Amniotic epithelial cell (primary cell): ENCODE measurements at regions not wholly inside any gene's neighbourhood (a gene's known extent, or its start where the extent isn't known, plus 50 kb on each side); places are given as distances from the start of the nearest gene placed in this dataset.
A peak's percentile ranks its signal among the peaks of the same experiment; 100 is the strongest.

Experiments
- DNase-seq: peaks from one replicate; pipeline ENCODE4 v3.0.0-alpha.2; 2010; ENCODE audit warnings: low read depth

DNA sequence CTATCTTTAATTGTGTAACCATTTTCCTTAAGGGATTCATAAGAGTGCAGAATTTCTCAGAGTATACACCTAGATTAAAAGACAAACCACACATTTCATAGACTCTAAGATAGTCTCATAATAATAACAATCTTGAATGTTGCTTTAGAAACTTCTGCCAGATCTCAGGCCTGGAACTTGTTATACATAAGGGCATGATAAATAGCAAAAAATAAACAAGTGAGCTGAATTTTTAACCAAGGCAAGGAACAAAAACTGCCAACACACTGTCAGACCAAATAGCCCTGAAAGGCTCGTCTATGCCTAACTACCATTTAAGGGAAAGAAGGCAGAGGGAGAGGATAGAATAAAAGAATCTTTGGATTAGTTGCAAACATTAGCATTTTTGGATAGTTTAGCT lies 65.8 kb upstream of the SEMA3C start:
- no peak for DNase-seq

DNA sequence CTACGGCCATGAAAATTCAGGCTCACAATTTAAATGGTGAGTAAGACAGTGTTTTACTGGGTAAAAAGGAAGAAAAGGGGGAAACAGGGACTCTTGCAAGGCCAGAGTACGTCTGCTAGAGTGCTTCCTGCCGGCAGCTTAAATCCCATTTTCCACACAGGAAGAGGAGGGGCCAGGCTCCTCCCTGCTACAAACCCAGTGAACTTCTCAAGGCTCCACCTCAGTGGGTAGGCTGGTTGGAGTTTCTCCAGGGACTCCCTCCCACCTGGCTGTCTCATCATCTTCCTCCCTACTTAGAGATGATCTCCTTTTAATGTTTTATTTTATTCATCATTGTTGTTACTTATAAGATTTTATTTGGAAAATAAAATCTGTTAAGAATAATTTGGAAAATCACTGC lies 62.6 kb upstream of the SEMA3C start:
- DNase-seq: no peak

DNA sequence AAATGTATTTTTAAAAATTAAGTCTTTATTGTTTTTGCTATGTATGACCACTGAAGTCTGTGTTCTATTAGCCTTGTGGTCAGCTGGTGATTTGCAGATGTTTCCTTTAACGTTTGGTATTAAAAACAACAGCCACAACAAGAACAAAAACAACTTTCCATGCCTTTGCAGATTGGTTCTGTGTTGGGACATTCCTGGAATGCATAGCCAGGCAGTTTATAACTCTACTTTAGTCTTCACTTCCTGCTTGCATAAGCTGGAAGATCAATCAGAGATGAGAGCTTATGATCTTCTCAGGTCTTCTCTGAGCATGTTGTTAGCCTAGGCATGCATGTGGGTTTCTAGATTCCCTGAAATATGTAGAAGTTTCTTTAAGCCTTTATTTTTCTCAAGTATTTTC lies 58.9 kb upstream of the SEMA3C start:
- peak; percentile 8 for DNase-seq

DNA sequence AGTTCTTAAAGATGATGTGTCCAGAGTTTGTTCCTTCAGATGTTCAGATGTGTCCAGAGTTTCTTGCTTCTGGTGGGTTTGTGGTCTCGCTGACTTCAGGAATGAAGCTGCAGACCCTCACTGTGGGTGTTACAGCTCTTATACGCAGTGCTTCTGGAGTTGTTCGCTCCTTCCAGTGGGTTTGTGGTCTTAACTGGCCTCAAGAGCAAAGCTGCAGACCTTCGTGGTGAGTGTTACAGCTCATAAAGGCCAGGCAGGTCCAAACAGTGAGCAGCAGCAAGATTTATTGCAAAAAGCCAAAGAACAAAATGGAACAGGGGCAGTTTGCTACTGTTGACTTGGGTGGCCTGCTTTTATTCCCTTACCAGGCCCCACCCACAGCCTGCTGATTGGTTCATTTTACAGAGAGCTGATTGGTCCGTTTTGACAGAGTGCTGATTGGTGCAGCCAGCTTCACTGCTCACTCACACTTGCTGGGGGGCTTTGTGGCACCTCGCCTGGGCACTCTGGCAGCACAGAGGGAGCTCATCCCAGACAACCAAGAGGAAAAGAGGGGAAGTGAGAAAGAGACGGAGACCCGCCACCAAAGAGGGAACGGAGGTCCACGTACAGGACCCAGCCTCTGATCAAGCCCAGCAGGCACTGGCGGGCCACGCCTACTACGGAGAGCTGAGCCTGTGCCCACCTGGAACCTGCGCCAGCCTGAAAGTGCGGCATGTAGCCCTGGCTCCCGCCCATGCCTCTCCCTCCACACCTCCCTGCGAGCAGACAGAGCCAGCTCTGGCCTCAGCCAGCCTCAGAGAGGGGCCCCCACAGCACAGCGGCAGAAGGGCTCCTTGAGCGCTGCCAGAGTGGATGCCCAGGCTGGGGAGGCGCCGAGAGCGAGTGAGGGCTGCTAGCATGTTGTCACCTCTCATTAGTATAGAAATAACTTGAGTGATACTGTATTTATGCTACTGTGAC lies 55.8 kb upstream of the SEMA3C start:
- DNase-seq: peak; percentile 15

DNA sequence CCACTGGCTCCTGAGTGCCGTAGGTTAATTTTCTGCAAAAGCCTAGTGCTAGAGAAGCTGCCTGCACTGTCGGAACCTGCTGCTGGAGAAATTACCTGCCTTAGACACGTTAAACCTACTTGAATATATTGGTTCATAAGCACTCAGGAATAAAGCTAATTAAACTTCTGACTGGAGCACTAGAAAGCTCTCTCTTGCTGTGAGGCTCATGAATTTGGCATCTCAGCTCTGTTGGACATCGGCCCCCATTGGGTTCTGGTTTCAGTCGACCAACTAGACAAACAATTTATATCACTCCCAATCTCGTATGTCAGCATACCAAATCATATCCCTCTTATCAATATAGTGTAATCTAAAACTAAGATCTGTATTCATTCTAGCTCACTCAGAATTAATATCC lies 52.4 kb upstream of the SEMA3C start:
- DNase-seq: no peak
